SU-DHL-6 (cell line): ENCODE measurements at regions not wholly inside any gene's neighbourhood (a gene's known extent, or its start where the extent isn't known, plus 50 kb on each side); places are given as distances from the start of the nearest gene placed in this dataset.

ENCODE experiments used
- H2AFZ ChIP-seq: fragments of 200-600 bp; sonication (generic); 2 replicates; pipeline ENCODE4 v1.6.1; 2014; ENCODE audit warnings: low read depth, mild to moderate bottlenecking, moderate library complexity, mixed read lengths, antibody characterized with exemption, low read length; ENCODE audit not compliant: severe bottlenecking
- H3F3A ChIP-seq: fragments of 200-600 bp; shearing (Covaris generic); 2 replicates; pipeline ENCODE4 v1.6.0; 2016; ENCODE audit warnings: antibody characterized with exemption, mild to moderate bottlenecking; ENCODE audit not compliant: insufficient read depth
- H3K27ac ChIP-seq: fragments of 200-600 bp; sonication (generic); 2 replicates; pipeline ENCODE4 v1.5.1; 2016; ENCODE audit warnings: low read depth, mild to moderate bottlenecking, low read length, moderate library complexity, mixed read lengths
- H3K27me3 ChIP-seq: fragments of 200-600 bp; sonication (generic), shearing (Covaris generic); 2 replicates; pipeline ENCODE4 v1.6.0; 2014; ENCODE audit warnings: mild to moderate bottlenecking, low read length
- H3K36me3 ChIP-seq: fragments of 200-600 bp; sonication (generic); 2 replicates; pipeline ENCODE4 v1.6.1; 2014; ENCODE audit warnings: mild to moderate bottlenecking, low read length, mixed read lengths
- H3K4me2 ChIP-seq: fragments of 300-600, 200-600 bp; shearing (Covaris generic), sonication (generic); 2 replicates; pipeline ENCODE4 v1.6.0; 2014; ENCODE audit warnings: low read length, low read depth, mild to moderate bottlenecking; ENCODE audit not compliant: poor library complexity, severe bottlenecking
- H3K4me3 ChIP-seq: fragments of 200-600 bp; sonication (generic); 2 replicates; pipeline ENCODE4 v1.5.1; 2014; ENCODE audit warnings: antibody characterized with exemption, low read length, mild to moderate bottlenecking, mixed read lengths; ENCODE audit not compliant: insufficient read depth, poor library complexity, severe bottlenecking
- H3K79me2 ChIP-seq: fragments of 200-600 bp; sonication (generic); 2 replicates; pipeline ENCODE4 v1.6.1; 2014; ENCODE audit warnings: mild to moderate bottlenecking, low read length, moderate library complexity; ENCODE audit not compliant: insufficient read depth
- H3K9ac ChIP-seq: fragments of 200-600 bp; sonication (generic); 2 replicates; pipeline ENCODE4 v1.7.0; 2014; ENCODE audit warnings: mild to moderate bottlenecking, low read length
- H3K9me2 ChIP-seq: fragments of 200-600 bp; sonication (generic); replicated peaks from 2 replicates; pipeline ENCODE4 v1.6.1; 2014; ENCODE audit warnings: low read length; ENCODE audit not compliant: insufficient read depth
- H3K9me3 ChIP-seq: fragments of 200-600 bp; sonication (generic); 2 replicates; pipeline ENCODE4 v1.6.1; 2014; ENCODE audit warnings: low read length, mixed read lengths; ENCODE audit not compliant: insufficient read depth
- H4K20me1 ChIP-seq: fragments of 200-600 bp; sonication (generic); 2 replicates; pipeline ENCODE4 v1.6.1; 2014; ENCODE audit warnings: low read depth, mild to moderate bottlenecking, antibody characterized with exemption, low read length, moderate library complexity, mixed read lengths
- EZH2phosphoT487 ChIP-seq: fragments of 200-600 bp; sonication (generic), shearing (Covaris generic); conservative IDR thresholded peaks from 2 replicates; pipeline ENCODE4 v1.6.1; 2018; ENCODE audit warnings: mild to moderate bottlenecking, antibody characterized with exemption, low read length, moderate library complexity, mixed read lengths
- TF ChIP-seq, protein P1 (sequence below): fragments of 200-600 bp; sonication (generic); IDR thresholded peaks from one replicate; pipeline ENCODE4 v1.5.1; 2017; ENCODE audit warnings: antibody characterized with exemption, mild to moderate bottlenecking, low read length, moderate library complexity; ENCODE audit not compliant: insufficient read depth, poor library complexity, severe bottlenecking

- TF ChIP-seq, protein P1, sequence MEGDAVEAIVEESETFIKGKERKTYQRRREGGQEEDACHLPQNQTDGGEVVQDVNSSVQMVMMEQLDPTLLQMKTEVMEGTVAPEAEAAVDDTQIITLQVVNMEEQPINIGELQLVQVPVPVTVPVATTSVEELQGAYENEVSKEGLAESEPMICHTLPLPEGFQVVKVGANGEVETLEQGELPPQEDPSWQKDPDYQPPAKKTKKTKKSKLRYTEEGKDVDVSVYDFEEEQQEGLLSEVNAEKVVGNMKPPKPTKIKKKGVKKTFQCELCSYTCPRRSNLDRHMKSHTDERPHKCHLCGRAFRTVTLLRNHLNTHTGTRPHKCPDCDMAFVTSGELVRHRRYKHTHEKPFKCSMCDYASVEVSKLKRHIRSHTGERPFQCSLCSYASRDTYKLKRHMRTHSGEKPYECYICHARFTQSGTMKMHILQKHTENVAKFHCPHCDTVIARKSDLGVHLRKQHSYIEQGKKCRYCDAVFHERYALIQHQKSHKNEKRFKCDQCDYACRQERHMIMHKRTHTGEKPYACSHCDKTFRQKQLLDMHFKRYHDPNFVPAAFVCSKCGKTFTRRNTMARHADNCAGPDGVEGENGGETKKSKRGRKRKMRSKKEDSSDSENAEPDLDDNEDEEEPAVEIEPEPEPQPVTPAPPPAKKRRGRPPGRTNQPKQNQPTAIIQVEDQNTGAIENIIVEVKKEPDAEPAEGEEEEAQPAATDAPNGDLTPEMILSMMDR, result no peak
- no peak for TF ChIP-seq EZH2phosphoT487
- no peaks in the 10 kb centered on the region for H3K9me2 ChIP-seq
- no peaks in the 10 kb centered on the region for H3F3A ChIP-seq
- no peaks in the 10 kb centered on the region for H4K20me1 ChIP-seq
- no peaks in the 10 kb centered on the region for H3K9me3 ChIP-seq
- H3K9ac ChIP-seq, result no peak overlapping the region
- no peak overlapping the region for H3K27ac ChIP-seq
- no peak overlapping the region for H2AFZ ChIP-seq
- no peaks in the 10 kb centered on the region for H3K36me3 ChIP-seq
- H3K79me2 ChIP-seq, result no peaks in the 10 kb centered on the region
- H3K4me3 ChIP-seq, result no peak overlapping the region
- H3K4me2 ChIP-seq, result no peak overlapping the region
- H3K27me3 ChIP-seq, result no peaks in the 10 kb centered on the region
These were observed 530.3 kb downstream of the RFPL4B start for GRCh38 chr6:112877134-112878100.

DNA sequence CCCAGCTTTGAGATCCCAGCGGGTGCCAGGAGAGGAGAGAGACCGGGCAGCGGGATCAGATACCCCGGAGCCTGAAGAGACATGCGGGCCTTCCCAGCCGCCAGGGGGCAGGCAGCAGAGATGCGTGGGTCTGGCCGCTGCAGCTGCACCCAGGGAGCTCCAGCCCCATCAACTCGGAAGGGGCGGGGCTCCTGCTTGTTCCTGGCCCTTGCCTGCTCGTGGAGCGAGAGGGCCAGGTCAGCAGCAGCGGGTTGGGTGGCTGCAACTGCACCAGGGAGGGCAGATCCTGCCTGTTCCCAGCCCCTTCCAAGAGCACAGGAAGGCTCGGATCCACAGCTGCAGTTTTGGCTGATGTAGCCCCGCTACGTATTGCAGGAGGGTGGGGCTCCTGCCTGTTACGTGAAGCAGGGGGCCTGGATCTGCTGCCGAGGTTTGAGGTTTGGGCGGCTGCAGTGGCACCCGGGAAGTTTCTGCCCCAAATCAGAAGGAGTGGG is 532.8 kb downstream of the RFPL4B start:
- H3K9ac ChIP-seq, result no peak overlapping the region
- no peaks in the 10 kb centered on the region for H3K79me2 ChIP-seq
- H3F3A ChIP-seq, result no peaks in the 10 kb centered on the region
- no peaks in the 10 kb centered on the region for H3K9me3 ChIP-seq
- no peaks in the 10 kb centered on the region for H3K36me3 ChIP-seq
- no peak overlapping the region for H2AFZ ChIP-seq
- no peaks in the 10 kb centered on the region for H4K20me1 ChIP-seq
- TF ChIP-seq EZH2phosphoT487, result no peak
- TF ChIP-seq, protein P1, result no peak
- no peak overlapping the region for H3K4me3 ChIP-seq
- no peaks in the 10 kb centered on the region for H3K27me3 ChIP-seq
- no peaks in the 10 kb centered on the region for H3K9me2 ChIP-seq
- no peak overlapping the region for H3K27ac ChIP-seq
- H3K4me2 ChIP-seq, result no peak overlapping the region

DNA sequence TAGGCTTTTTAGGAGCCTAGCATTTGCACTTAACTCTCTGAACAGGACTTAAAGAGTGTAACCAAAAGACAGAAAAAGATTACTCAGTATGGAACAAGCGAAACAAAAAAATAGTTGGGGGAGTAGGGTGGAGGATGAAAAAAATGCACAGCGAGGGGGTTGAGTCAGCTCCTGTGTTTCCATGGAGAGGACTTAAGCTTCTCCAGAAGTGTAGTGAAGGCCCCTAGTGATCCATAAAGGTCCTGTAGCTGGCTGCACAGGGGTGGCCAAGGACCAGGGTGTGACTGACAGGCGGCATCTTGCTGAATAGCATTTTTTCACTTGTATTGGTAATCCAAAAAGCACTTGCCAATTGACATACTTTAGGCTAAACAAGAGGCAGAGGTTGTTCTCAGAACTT is 533.9 kb downstream of the RFPL4B start:
- Histone ChIP-seq H3K79me2 (no peaks in the 10 kb centered on the region), H4K20me1 (no peaks in the 10 kb centered on the region), H3K9me3 (no peaks in the 10 kb centered on the region), H3K4me2 (no peak overlapping the region), H3K36me3 (no peaks in the 10 kb centered on the region), H3K9me2 (no peaks in the 10 kb centered on the region), H3K9ac (no peak overlapping the region), H2AFZ (no peak overlapping the region), H3F3A (no peaks in the 10 kb centered on the region), H3K27me3 (no peaks in the 10 kb centered on the region), H3K27ac (no peak overlapping the region), H3K4me3 (no peak overlapping the region)
- TF ChIP-seq EZH2phosphoT487, result no peak
- TF ChIP-seq, protein P1, result no peak
